ENCODE measurements at regions not wholly inside any gene's neighbourhood (a gene's known extent, or its start where the extent isn't known, plus 50 kb on each side); places are given as distances from the start of the nearest gene placed in this dataset.

- Histone ChIP-seq H3K4me2 (no peak overlapping the region), H3K27ac (no peak overlapping the region), H3K4me1 (no peaks in the 10 kb centered on the region), H3K4me3 (no peak overlapping the region), H3K9me3 (no peaks in the 10 kb centered on the region)
- ATAC-seq (no peak), FAIRE-seq (no peak), DNase-seq (ENCODE audit: low read depth in 1 of 2, low spot score in 1 of 2) (no peak)
- no peak for TF ChIP-seq ZSCAN20 (CRISPR knock-in tag; IDR thresholded peaks at IDR 0.05)
- no peak for TF ChIP-seq FOSB (CRISPR knock-in tag; IDR thresholded peaks at IDR 0.05)
- POLR2A ChIA-PET = no interaction called here
- WGBS (ENCODE audit: missing lambda C conversion rate) = 56% methylated on average over 2 of the region's 2 CpGs
- CTCF ChIA-PET = no interaction called here
Observed at GRCh38 chr7:22627136-22627535, 99.9 kb upstream of the IL6 start.

- TF ChIP-seq GATA3 (IDR thresholded peaks at IDR 0.05; ENCODE audit: borderline replicate concordance) (no peak), SMC3 (IDR thresholded peaks at IDR 0.05) (no peak), RCOR1 (IDR thresholded peaks at IDR 0.05; ENCODE audit: low read depth, low read length) (no peak), FOSB (CRISPR knock-in tag; IDR thresholded peaks at IDR 0.05) (no peak), CBX8 (IDR thresholded peaks at IDR 0.05) (no peak), ATOH8 (CRISPR knock-in tag; IDR thresholded peaks at IDR 0.05; ENCODE audit: low read depth) (no peak), NPAS2 (CRISPR knock-in tag; IDR thresholded peaks at IDR 0.05; ENCODE audit: borderline replicate concordance) (no peak), NFE2L2 (conservative IDR thresholded peaks at IDR 0.05; ENCODE audit: low read length) (no peak), HMGXB4 (CRISPR knock-in tag; IDR thresholded peaks at IDR 0.05; ENCODE audit: borderline replicate concordance) (no peak), SREBF2 (IDR thresholded peaks at IDR 0.05) (no peak), MYC (IDR thresholded peaks at IDR 0.05; ENCODE audit: borderline replicate concordance, low read length) (no peak), EHMT2 (IDR thresholded peaks at IDR 0.05; ENCODE audit: low read depth) (no peak), KDM5A (IDR thresholded peaks at IDR 0.05) (no peak), USF2 (IDR thresholded peaks at IDR 0.05) (no peak), MAZ (IDR thresholded peaks at IDR 0.05; ENCODE audit: borderline replicate concordance, low read depth, low read length) (no peak)
- Histone ChIP-seq H3K4me1 (no peaks in the 10 kb centered on the region), H3K4me3 (no peak overlapping the region), H3K9me3 (no peaks in the 10 kb centered on the region), H3K4me2 (no peak overlapping the region), H3K27ac (no peak overlapping the region)
- DNase-seq (ENCODE audit: low read depth in 1 of 2, low spot score in 1 of 2) = no peak
- ChIA-PET POLR2A (no interaction called here), CTCF (interaction anchor here (1.0 to 1.2 kb wide), 2 partner anchors 38 to 47 kb away, joined by 3 to 4 read pairs; no protein-coding TSS in a partner anchor)
- WGBS (ENCODE audit: missing lambda C conversion rate) = 37% methylated on average over 1 of the region's 1 CpG
- no peak for FAIRE-seq
- ATAC-seq = no peak
Observed at GRCh38 chr7:22625251-22625650, 101.7 kb upstream of the IL6 start.

- WGBS (ENCODE audit: missing lambda C conversion rate) = 60% methylated on average over 3 of the region's 3 CpGs
- CTCF ChIA-PET = interaction anchor here (1.0 to 1.2 kb wide), 2 partner anchors 38 to 48 kb away, joined by 3 to 4 read pairs; no protein-coding TSS in a partner anchor
- H3K9me3 ChIP-seq = no peaks in the 10 kb centered on the region; the same call in 2 of the 3 replicates
- no peak overlapping the region for H3K4me2 ChIP-seq
- DNase-seq (ENCODE audit: low read depth in 1 of 2, low spot score in 1 of 2) = no peak
- no peaks in the 10 kb centered on the region for H3K4me1 ChIP-seq
- POLR2A ChIA-PET = no interaction called here
- no peak for ATAC-seq
- no peak overlapping the region for H3K4me3 ChIP-seq
- H3K27ac ChIP-seq = no peak overlapping the region
- FAIRE-seq = no peak
- TF ChIP-seq HES2 (IDR thresholded peaks at IDR 0.05) (no peak), MAX (IDR thresholded peaks at IDR 0.05) (no peak), REST (IDR thresholded peaks at IDR 0.05) (no peak), USF2 (IDR thresholded peaks at IDR 0.05) (no peak), EHF (CRISPR knock-in tag; IDR thresholded peaks at IDR 0.05) (no peak), HOXA7 (CRISPR knock-in tag; IDR thresholded peaks at IDR 0.05) (no peak), ZFP36 (IDR thresholded peaks at IDR 0.05; ENCODE audit: borderline replicate concordance, partially characterized antibody) (no peak), RNF2 (IDR thresholded peaks at IDR 0.05; ENCODE audit: borderline replicate concordance, low read depth) (no peak), GATA3 (IDR thresholded peaks at IDR 0.05; ENCODE audit: borderline replicate concordance) (no peak), RFX5 (IDR thresholded peaks at IDR 0.05) (no peak), RARB (CRISPR knock-in tag; IDR thresholded peaks at IDR 0.05) (no peak), JUNB (IDR thresholded peaks at IDR 0.05) (no peak), POLR2A (IDR thresholded peaks at IDR 0.05; ENCODE audit: low read length) (no peak)
Observed at GRCh38 chr7:22624781-22625180, 102.2 kb upstream of the IL6 start.
